HCT116 (cell line): ENCODE measurements at regions not wholly inside any gene's neighbourhood (a gene's known extent, or its start where the extent isn't known, plus 50 kb on each side); places are given as distances from the start of the nearest gene placed in this dataset.

Source experiments
- ATAC-seq: fragments of 200-7000 bp; cut with Tn5 transposase; 2 replicates; pipeline ENCODE4 v1.9.1; 2020; ENCODE audit warnings: mild to moderate bottlenecking, moderate library complexity
- BruUV-seq: library from RNA; stranded (reverse); fragments of 400-500 nt; replicated peaks from 2 replicates; lab custom pipeline; 2021; lab: Mats Ljungman, UMichigan
- CTCF ChIA-PET: fragments of 300-600 bp; sonication (Branson Sonifier 250); formaldehyde crosslinking; loops from one replicate; lab custom pipeline; 2021; ENCODE audit warnings: antibody characterized with exemption; lab: Charles Lee
- POLR2A ChIA-PET: fragments of 300-600, 350-600 bp; sonication (Branson Sonifier 250); formaldehyde crosslinking; loops from one replicate; lab custom pipeline; 2021; ENCODE audit warnings: antibody characterized with exemption; lab: Charles Lee
- RAD21 ChIA-PET, 2 experiments: fragments of 300-600 bp; sonication (Branson Sonifier 250); formaldehyde crosslinking; loops; one replicate each; lab custom pipeline; 2023; ENCODE audit warnings: low total read pairs in 2 of 2; ENCODE audit not compliant: uncharacterized antibody in 2 of 2, unreplicated experiment in 2 of 2, low non-redundant PET in 1 of 2; lab: Charles Lee
- DNase-seq: peaks from one replicate; pipeline ENCODE4 v3.0.0-alpha.2; 2010; ENCODE audit warnings: low read depth, low spot score
- H2AFZ ChIP-seq: fragments of 200-600 bp; shearing (Covaris generic), sonication (generic); 2 replicates; pipeline ENCODE4 v1.6.1; 2017; ENCODE audit warnings: low read depth, mixed run types, mixed read lengths, antibody characterized with exemption, low read length; ENCODE audit not compliant: poor library complexity, severe bottlenecking
- H3K27ac ChIP-seq: 2 replicates; pipeline ENCODE4 v1.5.1; 2012; ENCODE audit warnings: low read depth, low read length
- H3K27me3 ChIP-seq: fragments of 200-600 bp; sonication (generic); 2 replicates; pipeline ENCODE4 v1.6.1; 2016; ENCODE audit warnings: mixed run types, low read length, mixed read lengths; ENCODE audit not compliant: insufficient read depth
- H3K36me3 ChIP-seq, 2 experiments: fragments of 200-500 bp in 1 of 2; fragments of 200-600 bp in 1 of 2; sonication (Bioruptor generic) in 1 of 2; sonication (generic) in 1 of 2; 2 replicates each; pipeline versions ENCODE4 v1.5.1 to v1.6.1; 2014 to 2016; ENCODE audit warnings: low read length in 2 of 2, inconsistent platforms in 1 of 2, mixed read lengths in 1 of 2, mixed run types in 1 of 2; ENCODE audit not compliant: insufficient read depth in 2 of 2, control insufficient read depth in 1 of 2
- H3K4me1 ChIP-seq, 2 experiments: fragments of 200-600 bp in 1 of 2; sonication (generic) in 1 of 2; 2 replicates each; pipeline versions ENCODE4 v1.5.1 to v1.6.1; 2012 to 2017; ENCODE audit warnings: low read length in 2 of 2, inconsistent platforms in 1 of 2, mild to moderate bottlenecking in 1 of 2, mixed read lengths in 1 of 2, mixed run types in 1 of 2, moderate library complexity in 1 of 2; ENCODE audit not compliant: insufficient read depth in 2 of 2, control insufficient read depth in 1 of 2
- H3K4me2 ChIP-seq: fragments of 200-600 bp; sonication (generic); 2 replicates; pipeline ENCODE4 v1.6.1; 2017; ENCODE audit warnings: mixed run types, low read length, mixed read lengths
- H3K4me3 ChIP-seq, 2 experiments: fragments of 200-600 bp in 1 of 2; sonication (generic) in 1 of 2; replicated peaks in 1 of 2; 2 replicates each; pipeline ENCODE4 v1.5.1; 2011 to 2016; ENCODE audit warnings: low read length in 2 of 2, control low read depth in 1 of 2, low read depth in 1 of 2, mild to moderate bottlenecking in 1 of 2, mixed read lengths in 1 of 2, mixed run types in 1 of 2
- H3K79me2 ChIP-seq: fragments of 200-600 bp; sonication (generic); 2 replicates; pipeline ENCODE4 v1.6.1; 2017; ENCODE audit warnings: mild to moderate bottlenecking, mixed run types, low read length, moderate library complexity, mixed read lengths; ENCODE audit not compliant: insufficient read depth
- H3K9ac ChIP-seq: fragments of 200-600 bp; sonication (generic); 2 replicates; pipeline ENCODE4 v1.6.1; 2016; ENCODE audit warnings: low read length, mixed read lengths
- H3K9me2 ChIP-seq: fragments of 200-600 bp; sonication (generic), shearing (Covaris generic); 2 replicates; pipeline ENCODE4 v1.6.1; 2017; ENCODE audit warnings: mixed run types, mild to moderate bottlenecking, moderate library complexity; ENCODE audit not compliant: insufficient read depth
- H3K9me3 ChIP-seq, 2 experiments: fragments of 200-500 bp in 1 of 2; fragments of 200-600 bp in 1 of 2; sonication (Bioruptor generic) in 1 of 2; sonication (generic) in 1 of 2; 2 replicates each; pipeline ENCODE4 v1.6.1; 2014 to 2017; ENCODE audit warnings: low read length in 2 of 2, mixed read lengths in 2 of 2, inconsistent platforms in 1 of 2, low read depth in 1 of 2, mild to moderate bottlenecking in 1 of 2, mixed run types in 1 of 2, moderate library complexity in 1 of 2; ENCODE audit not compliant: control insufficient read depth in 1 of 2, insufficient read depth in 1 of 2
- H4K20me1 ChIP-seq: fragments of 200-600 bp; sonication (generic), shearing (Covaris generic); 2 replicates; pipeline ENCODE4 v1.6.1; 2017; ENCODE audit warnings: mixed run types, mild to moderate bottlenecking, moderate library complexity; ENCODE audit not compliant: insufficient read depth
- ATF3 ChIP-seq: IDR thresholded peaks from 2 replicates; pipeline ENCODE4 v1.6.1; 2012
- EGR1 ChIP-seq: IDR thresholded peaks from 2 replicates; pipeline ENCODE4 v1.6.1; 2012; ENCODE audit warnings: low read depth
- ELF1 ChIP-seq: IDR thresholded peaks from 2 replicates; pipeline ENCODE4 v1.6.1; 2012; ENCODE audit warnings: low read depth, borderline replicate concordance
- EZH2phosphoT487 ChIP-seq: fragments of 200-600 bp; IDR thresholded peaks from 2 replicates; pipeline ENCODE4 v1.6.1; 2018; ENCODE audit warnings: antibody characterized with exemption, borderline replicate concordance
- FOSL1 ChIP-seq: IDR thresholded peaks from 2 replicates; pipeline ENCODE4 v1.6.1; 2012; ENCODE audit warnings: low read depth
- REST ChIP-seq: IDR thresholded peaks from 2 replicates; pipeline ENCODE4 v1.6.1; 2012; ENCODE audit warnings: low read depth
- intact Hi-C: fragments of 100-400 bp; cut with micrococcal nuclease; formaldehyde crosslinking; loops from 2 replicates; pipeline ENCODE4 v1.10.0; 2022

GRCh38 chr7:28336806-28337205, 75.5 kb upstream of the CREB5 start:
- DNase-seq (no peak), ATAC-seq (no peak)
- H3K9me3 ChIP-seq = no peaks in the 10 kb centered on the region
- H3K9ac ChIP-seq = no peak overlapping the region
- no peaks in the 10 kb centered on the region for H3K79me2 ChIP-seq
- POLR2A ChIA-PET = no interaction called here
- CTCF ChIA-PET = no interaction called here
- no peaks in the 10 kb centered on the region for H4K20me1 ChIP-seq
- no peak overlapping the region for H2AFZ ChIP-seq
- no peak for TF ChIP-seq EZH2phosphoT487
- no peak for TF ChIP-seq ELF1
- no peak for TF ChIP-seq ATF3
- TF ChIP-seq, all 23 proteins: peak for 0
- no peak overlapping the region for H3K27ac ChIP-seq
- H3K36me3 ChIP-seq = no peaks in the 10 kb centered on the region
- no peaks in the 10 kb centered on the region for H3K27me3 ChIP-seq
- H3K9me2 ChIP-seq = no peaks in the 10 kb centered on the region
- RAD21 ChIA-PET = no interaction called here
- intact Hi-C loops = no loop called here
- no peaks in the 10 kb centered on the region for H3K4me1 ChIP-seq
- no TSS peak for BruUV-seq
- H3K4me3 ChIP-seq = no peak overlapping the region
- H3K4me2 ChIP-seq = no peak overlapping the region

- no TSS peak for BruUV-seq
Measured at GRCh38 chr7:28338041-28338440, 74.3 kb upstream of the CREB5 start.

More at GRCh38 chr7:28338041-28338440, 74.3 kb upstream of the CREB5 start:
- DNase-seq = no peak
- Histone ChIP-seq H3K27ac (no peak overlapping the region), H3K4me1 (no peaks in the 10 kb centered on the region), H3K9ac (no peak overlapping the region), H3K36me3 (no peaks in the 10 kb centered on the region), H3K9me3 (no peaks in the 10 kb centered on the region), H3K79me2 (no peaks in the 10 kb centered on the region), H3K4me3 (no peak overlapping the region), H4K20me1 (no peaks in the 10 kb centered on the region), H3K4me2 (no peak overlapping the region), H3K9me2 (no peaks in the 10 kb centered on the region), H3K27me3 (no peaks in the 10 kb centered on the region), H2AFZ (no peak overlapping the region)
- ATAC-seq = no peak
- no peak for TF ChIP-seq EGR1
- TF ChIP-seq REST = no peak
- no peak for TF ChIP-seq FOSL1
- ChIA-PET POLR2A (no interaction called here), CTCF (no interaction called here), RAD21 (no interaction called here)
- intact Hi-C loops = no loop called here
